ENCODE measurements at regions not wholly inside any gene's neighbourhood (a gene's known extent, or its start where the extent isn't known, plus 50 kb on each side); places are given as distances from the start of the nearest gene placed in this dataset.

GRCh38 chr6:6376845-6377244 lies 56.4 kb upstream of the F13A1 start:
- no peak for DNase-seq

DNA sequence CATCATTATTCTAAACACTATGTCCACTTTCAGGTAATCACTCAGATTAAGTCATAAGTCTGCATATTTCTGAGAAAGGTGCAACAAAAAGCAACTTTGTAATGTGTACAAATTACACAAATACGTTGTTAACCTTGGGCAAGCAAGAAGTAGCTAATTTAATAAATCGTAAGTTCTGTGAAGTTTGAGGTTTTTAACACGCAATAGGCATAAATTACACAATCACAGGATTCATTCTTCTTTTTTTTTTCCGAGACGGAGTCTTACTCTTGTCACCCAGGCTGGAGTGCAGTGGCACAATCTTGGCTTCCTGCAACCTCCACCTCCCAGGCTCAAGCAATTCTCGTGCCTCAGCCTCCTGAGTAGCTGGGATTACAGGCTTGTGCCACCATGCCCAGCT lies 57.2 kb upstream of the F13A1 start:
- no peak for DNase-seq

DNA sequence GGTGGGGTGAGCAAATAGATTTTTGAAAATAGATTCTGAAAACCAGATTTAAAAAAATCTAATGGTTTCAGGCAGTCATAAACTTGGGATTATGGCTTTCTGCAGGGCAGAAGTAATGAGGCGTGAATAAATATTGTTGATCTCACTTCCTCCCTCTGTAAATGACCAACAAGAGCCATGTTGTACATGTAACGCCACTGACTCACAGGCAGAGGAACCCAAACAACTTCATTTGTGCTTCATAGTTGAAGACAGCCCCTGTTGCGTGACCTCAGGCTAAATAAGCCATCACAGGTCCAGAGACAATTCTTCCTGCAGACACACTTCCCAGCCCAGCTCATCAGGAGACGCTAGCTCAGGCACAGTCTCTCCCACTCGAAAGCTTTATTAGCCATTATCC lies 59.1 kb upstream of the F13A1 start:
- no peak for DNase-seq

- no peak for DNase-seq
Observed at GRCh38 chr6:6384520-6384919, 64.1 kb upstream of the F13A1 start.

GRCh38 chr6:6386010-6386409 lies 65.5 kb upstream of the F13A1 start:
- no peak for DNase-seq

DNA sequence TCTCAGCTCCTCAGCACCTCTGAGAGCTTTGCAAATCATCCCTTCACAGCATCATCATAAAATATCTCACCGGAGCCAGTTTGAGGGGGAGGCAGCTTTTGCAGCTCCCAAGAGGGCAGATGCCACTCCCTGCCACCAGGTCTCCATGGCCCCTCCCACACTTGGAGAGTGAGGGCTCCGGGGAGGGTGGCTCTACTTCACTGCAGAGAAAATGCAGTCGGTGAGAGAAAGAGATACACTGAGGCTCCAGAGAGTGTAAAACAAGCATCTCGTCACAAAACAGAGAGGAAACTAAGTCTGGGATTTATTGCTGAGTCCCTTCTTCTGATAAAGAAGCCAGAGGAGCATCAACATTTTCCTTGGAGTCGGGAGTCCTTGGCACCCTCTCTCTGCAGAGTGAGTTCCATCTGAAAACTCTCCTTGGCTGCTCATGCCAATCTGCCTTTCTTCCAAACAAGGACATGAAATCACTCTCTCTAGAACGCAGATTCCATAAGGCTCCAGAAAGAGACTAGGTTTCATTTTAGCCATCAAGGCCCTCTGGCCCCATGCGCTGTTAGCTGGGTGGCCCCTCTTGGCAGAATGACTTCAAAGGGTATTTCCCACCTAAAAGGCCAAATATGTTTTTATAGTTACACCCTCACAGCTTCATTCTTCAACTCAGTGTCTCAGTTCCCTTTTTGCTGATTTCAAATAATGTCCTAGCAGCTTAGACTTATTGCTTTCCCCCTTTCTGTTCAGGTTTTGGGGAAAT lies 70.6 kb upstream of the F13A1 start:
- DNase-seq = no peak

GRCh38 chr6:6392214-6393068 lies 72.0 kb upstream of the F13A1 start:
- no peak for DNase-seq

DNA sequence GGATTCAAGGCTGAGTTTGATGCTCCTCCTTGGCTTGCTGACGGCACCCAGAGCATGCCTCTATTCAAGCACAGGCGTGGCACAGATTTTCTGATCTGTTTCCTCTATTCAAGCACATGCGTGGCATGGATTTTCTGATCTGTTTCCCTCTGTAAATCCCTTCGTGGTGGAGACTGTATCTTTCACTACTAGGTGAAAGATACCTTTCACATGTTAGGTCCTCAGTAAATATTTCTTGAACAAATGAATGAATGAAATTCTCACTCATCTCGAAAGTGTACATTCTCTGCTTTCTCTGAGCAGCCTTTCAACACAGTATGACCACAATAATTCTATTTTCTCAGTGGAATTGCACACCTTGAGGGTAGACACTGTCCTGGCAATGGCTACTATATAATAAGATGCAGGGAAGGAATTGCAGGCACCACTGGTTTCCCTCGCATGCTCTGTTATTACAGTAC lies 72.6 kb upstream of the F13A1 start:
- no peak for DNase-seq

- no peak for DNase-seq
Observed at GRCh38 chr6:6395581-6396197, 75.2 kb upstream of the F13A1 start.

GRCh38 chr6:6397842-6398241 lies 77.4 kb upstream of the F13A1 start:
- no peak for DNase-seq

DNA sequence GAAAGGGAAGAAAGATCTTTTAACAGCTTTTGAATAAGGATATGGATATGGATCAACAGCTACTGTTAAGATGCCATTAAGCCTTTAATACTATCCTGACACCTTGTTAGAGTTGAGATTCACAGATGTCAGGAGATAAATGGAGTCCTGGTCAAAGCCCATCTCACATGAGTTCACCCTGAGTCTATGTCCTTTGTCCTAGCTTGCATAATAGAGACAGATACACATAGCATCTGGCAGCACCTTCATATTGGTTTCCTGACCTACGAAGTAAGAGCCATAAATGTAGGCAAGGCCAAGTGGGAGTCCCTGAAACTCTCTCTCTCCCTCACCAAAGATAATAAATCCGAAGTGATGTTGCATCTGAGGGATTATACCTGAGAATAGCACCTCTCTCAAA lies 79.1 kb upstream of the F13A1 start:
- no peak for DNase-seq

DNA sequence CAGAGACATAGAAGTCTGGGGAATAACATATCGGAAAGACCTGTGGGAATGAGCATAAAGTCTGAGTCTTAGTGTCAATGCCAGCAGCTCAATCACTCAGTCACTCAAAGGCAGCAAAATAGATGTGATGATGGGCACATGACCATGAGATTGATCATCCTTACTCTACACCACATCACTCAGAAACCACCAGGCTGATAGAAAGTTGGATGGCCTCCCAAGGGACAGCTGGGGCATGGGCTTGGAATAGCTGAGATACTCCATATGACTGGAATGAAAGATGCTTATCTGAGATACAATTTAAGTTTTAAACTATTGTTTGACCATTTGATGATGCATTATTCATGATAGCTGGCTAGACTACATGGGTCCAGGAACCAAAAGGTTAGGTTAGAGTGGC lies 80.9 kb upstream of the F13A1 start:
- DNase-seq = no peak

DNA sequence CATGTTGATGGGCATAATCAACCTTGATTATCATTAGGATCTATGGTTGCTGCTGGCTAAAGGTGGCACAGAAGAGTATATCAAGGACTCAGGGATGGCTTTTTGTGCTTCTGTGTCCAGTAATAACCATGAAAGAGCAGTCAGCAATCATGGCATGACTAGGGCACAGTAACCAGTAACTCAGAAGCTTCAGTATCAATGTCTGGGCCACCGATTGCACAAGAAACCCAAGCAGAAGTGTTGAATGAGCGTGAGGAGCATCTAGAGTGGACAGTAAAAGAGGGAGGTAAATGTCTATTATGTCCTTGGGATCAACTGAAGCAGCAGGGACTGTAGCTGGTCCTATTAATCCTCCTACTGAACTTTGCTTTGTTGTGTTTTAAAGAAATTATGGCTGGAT lies 81.5 kb upstream of the F13A1 start:
- DNase-seq = no peak

GRCh38 chr6:6402591-6402990 lies 82.1 kb upstream of the F13A1 start:
- DNase-seq = no peak

GRCh38 chr6:6405031-6405430 lies 84.6 kb upstream of the F13A1 start:
- DNase-seq = no peak

- DNase-seq = no peak
Observed at GRCh38 chr6:6405997-6406714, 85.7 kb upstream of the F13A1 start.

GRCh38 chr6:6406715-6407070 lies 86.2 kb upstream of the F13A1 start:
- DNase-seq = no peak

DNA sequence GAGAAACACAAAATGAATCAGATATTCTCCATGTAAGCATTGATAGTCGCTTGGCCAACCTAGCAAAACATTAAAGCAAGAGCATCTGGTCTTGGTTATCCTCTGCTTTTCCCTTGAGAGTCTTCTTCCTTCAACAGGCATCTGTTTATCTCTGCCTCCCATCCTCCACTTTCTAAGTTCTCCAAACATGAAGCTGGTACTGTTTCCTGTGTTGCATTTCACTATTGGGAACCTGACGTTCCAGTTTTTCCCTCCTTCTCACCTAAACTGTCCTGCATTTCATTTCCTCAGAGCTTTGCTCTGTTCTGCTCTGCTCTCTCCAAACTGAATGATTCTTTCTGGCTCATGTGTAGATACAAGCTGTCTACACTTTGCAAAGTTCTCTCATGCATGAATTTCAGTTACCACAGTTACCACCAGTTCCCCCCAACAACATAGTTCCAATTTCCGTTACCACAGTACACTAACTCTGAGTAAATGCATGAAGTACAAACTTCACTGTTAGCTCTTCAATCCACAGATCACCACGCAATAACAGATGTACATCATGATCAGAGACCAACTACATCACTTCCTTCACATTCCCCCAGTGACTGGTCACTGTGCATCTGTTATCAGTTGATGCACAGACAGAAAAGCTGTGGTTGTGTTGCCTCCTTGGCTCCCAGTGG lies 86.7 kb upstream of the F13A1 start:
- no peak for DNase-seq

DNA sequence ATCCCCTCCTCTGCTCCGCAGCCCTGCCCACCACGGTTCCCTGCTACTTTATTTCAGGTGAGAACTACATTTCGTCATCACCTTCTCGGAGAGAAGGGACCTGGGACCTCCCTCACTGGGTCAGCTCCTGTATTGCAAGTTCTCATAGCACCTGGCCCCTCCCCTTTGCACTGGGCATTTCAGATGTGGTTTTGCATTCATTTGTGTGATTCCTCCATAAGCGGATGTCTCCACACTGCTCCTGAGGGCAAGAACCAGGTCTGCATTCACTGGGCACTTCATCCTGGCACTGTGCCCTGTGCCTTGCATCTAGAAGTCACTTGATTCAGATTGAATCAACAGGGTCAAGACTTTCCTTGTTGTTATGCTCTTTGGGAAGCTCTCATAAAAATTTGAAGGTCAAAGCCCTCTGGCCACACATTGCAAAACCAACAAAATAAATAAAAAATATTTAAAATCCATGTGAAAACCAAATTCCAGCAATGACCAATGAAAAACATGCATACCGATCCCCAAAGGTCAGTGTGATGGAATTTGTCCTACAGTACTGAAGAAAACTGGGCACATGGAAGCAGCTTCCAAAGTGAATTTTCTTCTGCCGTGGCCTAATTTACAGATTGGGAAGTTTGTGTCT lies 89.1 kb upstream of the F13A1 start:
- DNase-seq = no peak

GRCh38 chr6:6411115-6411514 lies 90.7 kb upstream of the F13A1 start:
- DNase-seq = no peak

- DNase-seq = no peak
Observed at GRCh38 chr6:6412221-6412620, 91.8 kb upstream of the F13A1 start.

DNA sequence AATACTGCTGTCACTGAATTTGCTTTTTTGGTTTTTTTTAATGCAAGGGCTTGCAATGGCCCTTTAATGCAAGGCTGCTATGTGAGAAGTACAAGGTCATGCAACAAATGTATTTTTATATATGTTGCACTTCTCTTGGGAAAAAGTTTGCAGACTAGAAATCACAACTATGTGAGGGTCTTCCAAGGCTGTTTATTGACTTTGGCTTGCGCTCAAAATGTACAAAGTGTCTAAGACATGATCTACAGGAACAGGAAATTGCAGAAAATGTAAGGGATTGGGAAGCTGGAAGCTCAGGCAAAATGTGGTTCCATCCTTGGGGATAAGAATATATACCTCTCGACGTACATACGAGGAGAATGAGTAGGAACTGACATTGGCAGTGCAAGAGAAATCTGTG lies 92.2 kb upstream of the F13A1 start:
- no peak for DNase-seq

Measured in activated T-cell treated with anti-CD3 and anti-CD28 coated beads for 4 hours (primary cell).